SW 1271 (cell line): ENCODE measurements at regions not wholly inside any gene's neighbourhood (a gene's known extent, or its start where the extent isn't known, plus 50 kb on each side); places are given as distances from the start of the nearest gene placed in this dataset.
"Not testable (repeated sequence)": the region's sequence is repeated elsewhere in the genome, so short reads cannot be mapped to it uniquely, and the experiment has no call there.

Source experiments
- DNase-seq, 2 experiments: peaks; one replicate each; lab custom pipeline; 2025; lab: John Stamatoyannopoulos, UW

GRCh38 chr2:52465287-52465686 is 1302.3 kb upstream of the CHAC2 start:
- DNase-seq = no peak

GRCh38 chr2:52463457-52463856 is 1304.1 kb upstream of the CHAC2 start:
- DNase-seq = no peak

GRCh38 chr2:52456561-52457377 is 1310.8 kb upstream of the CHAC2 start:
- no peak for DNase-seq

GRCh38 chr2:52454962-52455361 is 1312.6 kb upstream of the CHAC2 start:
- DNase-seq = no peak

GRCh38 chr2:52452201-52452600 is 1315.4 kb upstream of the CHAC2 start:
- DNase-seq = no peak

GRCh38 chr2:52445686-52446085 is 1321.9 kb upstream of the CHAC2 start:
- DNase-seq = no peak

- no peak for DNase-seq
Observed at GRCh38 chr2:52431352-52431760, 1336.2 kb upstream of the CHAC2 start.

- no peak for DNase-seq
Observed at GRCh38 chr2:52429740-52430139, 1337.9 kb upstream of the CHAC2 start.

- no peak for DNase-seq
Observed at GRCh38 chr2:52429171-52429570, 1338.4 kb upstream of the CHAC2 start.

- no peak for DNase-seq
Observed at GRCh38 chr2:52428224-52428623, 1339.4 kb upstream of the CHAC2 start.

- no peak for DNase-seq
Observed at GRCh38 chr2:52423655-52424054, 1343.9 kb upstream of the CHAC2 start.

- no peak for DNase-seq
Observed at GRCh38 chr2:52423111-52423510, 1344.5 kb upstream of the CHAC2 start.

GRCh38 chr2:52416340-52416739 is 1351.3 kb upstream of the CHAC2 start:
- peak in 1 of 2 experiments; percentile 15 for DNase-seq

GRCh38 chr2:52414561-52415295 is 1352.9 kb upstream of the CHAC2 start:
- DNase-seq = no peak

- DNase-seq = not testable (repeated sequence)
Observed at GRCh38 chr2:52409308-52410118, 1358.1 kb upstream of the CHAC2 start.

GRCh38 chr2:52405980-52406379 is 1361.6 kb upstream of the CHAC2 start:
- DNase-seq = no peak

- DNase-seq = no peak
Observed at GRCh38 chr2:52404866-52405265, 1362.7 kb upstream of the CHAC2 start.

- DNase-seq = no peak
Observed at GRCh38 chr2:52404046-52404445, 1363.6 kb upstream of the CHAC2 start.

- DNase-seq = no peak
Observed at GRCh38 chr2:52402128-52402527, 1365.5 kb upstream of the CHAC2 start.

GRCh38 chr2:52396836-52397235 is 1364.9 kb upstream of the NRXN1 start:
- DNase-seq = no peak

- DNase-seq = no peak
Observed at GRCh38 chr2:52395912-52396311, 1364.0 kb upstream of the NRXN1 start.

GRCh38 chr2:52391621-52392020 is 1359.7 kb upstream of the NRXN1 start:
- DNase-seq = no peak

GRCh38 chr2:52390651-52391050 is 1358.7 kb upstream of the NRXN1 start:
- DNase-seq = no peak
